SK-N-SH (cell line): ENCODE measurements at regions not wholly inside any gene's neighbourhood (a gene's known extent, or its start where the extent isn't known, plus 50 kb on each side); places are given as distances from the start of the nearest gene placed in this dataset.

ENCODE experiments used
- CTCF ChIA-PET: fragments of 300-600, 350-600 bp; formaldehyde crosslinking; extraction: SDS; loops from one replicate; lab custom pipeline; 2021; lab: Yijun Ruan, JAX
- POLR2A ChIA-PET: fragments of 350-600 bp; sonication (Branson Sonifier 250); formaldehyde crosslinking; extraction: SDS; loops from one replicate; lab custom pipeline; 2020; ENCODE audit warnings: antibody characterized with exemption, inconsistent platforms; lab: Yijun Ruan, JAX
- DNase-seq: peaks from one replicate; pipeline ENCODE4 v3.0.0; 2012
- H2AFZ ChIP-seq: fragments of 200-600 bp; sonication (generic); 2 replicates; pipeline ENCODE4 v1.8.1; 2016; ENCODE audit warnings: antibody characterized with exemption, mild to moderate bottlenecking, low read depth
- H3F3A ChIP-seq: fragments of 200-600 bp; sonication (generic); replicated peaks from 2 replicates; pipeline ENCODE3; 2016; ENCODE audit warnings: antibody characterized with exemption, mild to moderate bottlenecking; ENCODE audit not compliant: insufficient read depth
- H3K27ac ChIP-seq, 2 experiments: fragments of 200-500 bp in 1 of 2; fragments of 200-600 bp in 1 of 2; sonication (Bioruptor generic) in 1 of 2; sonication (generic), shearing (Covaris generic) in 1 of 2; 2 replicates each; pipeline versions ENCODE4 v1.5.1 to v1.6.1; 2014 to 2016; ENCODE audit warnings: low read depth in 2 of 2, inconsistent platforms in 1 of 2, low read length in 1 of 2, mild to moderate bottlenecking in 1 of 2, mixed read lengths in 1 of 2
- H3K27me3 ChIP-seq: fragments of 200-600 bp; sonication (generic), shearing (Covaris generic); 2 replicates; pipeline ENCODE4 v1.6.1; 2016; ENCODE audit warnings: mixed run types; ENCODE audit not compliant: insufficient read depth
- H3K36me3 ChIP-seq, 2 experiments: fragments of 200-500 bp in 1 of 2; fragments of 200-600 bp in 1 of 2; sonication (Bioruptor generic) in 1 of 2; sonication (generic) in 1 of 2; replicated peaks in 1 of 2; 2 replicates each; pipeline versions ENCODE3 to v1.5.1; 2014 to 2016; ENCODE audit warnings: low read length in 1 of 2, mild to moderate bottlenecking in 1 of 2; ENCODE audit not compliant: insufficient read depth in 2 of 2, control insufficient read depth in 1 of 2
- H3K4me1 ChIP-seq, 2 experiments: fragments of 200-500 bp in 1 of 2; fragments of 200-600 bp in 1 of 2; sonication (Bioruptor generic) in 1 of 2; sonication (generic), shearing (Covaris generic) in 1 of 2; 2 replicates each; pipeline versions ENCODE4 v1.5.1 to v1.6.1; 2014 to 2016; ENCODE audit warnings: low read depth in 1 of 2, low read length in 1 of 2, mixed run types in 1 of 2; ENCODE audit not compliant: insufficient read depth in 2 of 2, control insufficient read depth in 1 of 2
- H3K4me2 ChIP-seq: fragments of 200-600 bp; sonication (generic), shearing (Covaris generic); 2 replicates; pipeline ENCODE4 v1.6.1; 2017; ENCODE audit warnings: mixed run types
- H3K4me3 ChIP-seq, 2 experiments: fragments of 200-500 bp in 1 of 2; fragments of 200-600 bp in 1 of 2; sonication (Bioruptor generic) in 1 of 2; sonication (generic), shearing (Covaris generic) in 1 of 2; 2 replicates each; pipeline versions ENCODE4 v1.5.1 to v1.8.1; 2014 to 2016; ENCODE audit warnings: low read depth in 2 of 2, inconsistent platforms in 1 of 2, low read length in 1 of 2, mild to moderate bottlenecking in 1 of 2, mixed read lengths in 1 of 2, moderate library complexity in 1 of 2
- H3K79me2 ChIP-seq: fragments of 200-600 bp; sonication (generic); 2 replicates; pipeline ENCODE4 v1.8.1; 2017; ENCODE audit warnings: mild to moderate bottlenecking; ENCODE audit not compliant: insufficient read depth
- H3K9ac ChIP-seq: fragments of 200-600 bp; sonication (generic); 2 replicates; pipeline ENCODE4 v1.6.1; 2017; ENCODE audit warnings: mixed run types
- H3K9me2 ChIP-seq: fragments of 200-600 bp; sonication (generic); 2 replicates; pipeline ENCODE4 v1.6.1; 2017; ENCODE audit warnings: mixed run types
- H3K9me3 ChIP-seq: fragments of 200-600 bp; sonication (generic); 2 replicates; pipeline ENCODE4 v1.6.1; 2017; ENCODE audit warnings: mixed run types, mild to moderate bottlenecking, moderate library complexity
- H4K20me1 ChIP-seq: fragments of 200-600 bp; sonication (generic); 2 replicates; pipeline ENCODE4 v1.6.1; 2017; ENCODE audit warnings: mild to moderate bottlenecking, mixed run types; ENCODE audit not compliant: insufficient read depth
- CHD2 ChIP-seq: fragments of 150-350 bp; IDR thresholded peaks from 2 replicates; pipeline ENCODE4 v1.6.1; 2018; ENCODE audit warnings: low read length; ENCODE audit not compliant: partially characterized antibody
- ELF1 ChIP-seq: IDR thresholded peaks from 2 replicates; pipeline ENCODE4 v1.4.0; 2012
- FOSL2 ChIP-seq: IDR thresholded peaks from 2 replicates; pipeline ENCODE4 v1.4.0; 2012; ENCODE audit warnings: low read depth, mild to moderate bottlenecking, moderate library complexity, borderline replicate concordance
- FOXM1 ChIP-seq: IDR thresholded peaks from 2 replicates; pipeline ENCODE4 v1.4.0; 2012; ENCODE audit warnings: low read depth, mild to moderate bottlenecking
- GABPA ChIP-seq: IDR thresholded peaks from 2 replicates; pipeline ENCODE4 v1.4.0; 2012; ENCODE audit warnings: low read depth, mild to moderate bottlenecking
- GATA2 ChIP-seq: sonication (generic); formaldehyde crosslinking; IDR thresholded peaks from 2 replicates; pipeline ENCODE4 v1.5.0; 2020; ENCODE audit warnings: mild to moderate bottlenecking, missing genetic modification reagents
- IRF3 ChIP-seq: fragments of 150-350 bp; IDR thresholded peaks from 2 replicates; pipeline ENCODE4 v1.6.1; 2016; ENCODE audit warnings: mild to moderate bottlenecking, low read depth, low read length
- JUND ChIP-seq: IDR thresholded peaks from 2 replicates; pipeline ENCODE4 v1.4.0; 2012
- MXI1 ChIP-seq: IDR thresholded peaks from 2 replicates; pipeline ENCODE4 v1.6.1; 2012; ENCODE audit warnings: mild to moderate bottlenecking, low read depth, low read length, improper control_type of control experiment
- NFIC ChIP-seq: IDR thresholded peaks from 2 replicates; pipeline ENCODE4 v1.4.0; 2012; ENCODE audit warnings: borderline replicate concordance
- TAF1 ChIP-seq: IDR thresholded peaks from 2 replicates; pipeline ENCODE4 v1.6.1; 2012; ENCODE audit warnings: low read depth, mild to moderate bottlenecking, low read length, moderate library complexity, borderline replicate concordance
- TEAD4 ChIP-seq: IDR thresholded peaks from 2 replicates; pipeline ENCODE4 v1.4.0; 2012; ENCODE audit warnings: mild to moderate bottlenecking, borderline replicate concordance; ENCODE audit not compliant: insufficient read depth
- USF1 ChIP-seq: IDR thresholded peaks from 2 replicates; pipeline ENCODE4 v1.4.0; 2012; ENCODE audit warnings: low read depth, borderline replicate concordance
- YY1 ChIP-seq: IDR thresholded peaks from 2 replicates; pipeline ENCODE4 v1.4.0; 2012; ENCODE audit warnings: low read depth, mild to moderate bottlenecking
- ZBTB33 ChIP-seq: IDR thresholded peaks from 2 replicates; pipeline ENCODE4 v1.4.0; 2012; ENCODE audit warnings: low read depth, borderline replicate concordance
- WGBS: methylation state at CpG from one replicate; pipeline ENCODE4 v1.1.6; 2017; ENCODE audit warnings: low lambda C conversion rate; 5-methylcytosine and 5-hydroxymethylcytosine counted together
- TF ChIP-seq, protein P1 (sequence below): IDR thresholded peaks from 2 replicates; pipeline ENCODE4 v1.6.1; 2012; ENCODE audit warnings: mild to moderate bottlenecking, low read depth, low read length, moderate library complexity
- TF ChIP-seq, protein P2 (sequence below): fragments of 150-350 bp; IDR thresholded peaks from 2 replicates; pipeline ENCODE4 v1.6.1; 2017; ENCODE audit warnings: antibody characterized with exemption, low read length, low read depth, borderline replicate concordance

- Histone ChIP-seq H3K4me1 (peaks cover 0 to 6% of the 10 kb centered on the region in 2 experiments; a peak in 1 of 4 replicates), H3K79me2 (no peaks in the 10 kb centered on the region), H3K9me2 (no peaks in the 10 kb centered on the region), H3K27me3 (no peaks in the 10 kb centered on the region), H4K20me1 (no peaks in the 10 kb centered on the region), H2AFZ (no peak overlapping the region), H3K9me3 (no peaks in the 10 kb centered on the region), H3F3A (no peaks in the 10 kb centered on the region), H3K4me2 (no peak overlapping the region), H3K36me3 (no peaks in the 10 kb centered on the region), H3K27ac (no peak overlapping the region), H3K9ac (no peak overlapping the region), H3K4me3 (no peak overlapping the region)
- ChIA-PET POLR2A (no interaction called here), CTCF (interaction anchor here (0.9 kb wide), 1 partner anchor 12 kb away, joined by 3 read pairs; no protein-coding TSS in a partner anchor)
- 21% methylated on average over 1 of the region's 1 CpG for WGBS
- DNase-seq, result no peak
- no peak for TF ChIP-seq TEAD4
- TF ChIP-seq TAF1, result no peak
- TF ChIP-seq USF1, result no peak
- no peak for TF ChIP-seq ZBTB33
- TF ChIP-seq JUND, result no peak
Observed at GRCh38 chr5:82661933-82662332, 383.8 kb upstream of the RPS23 start.

GRCh38 chr5:82661462-82661861 is 383.3 kb upstream of the RPS23 start:
- Histone ChIP-seq H3K4me3 (no peak overlapping the region), H3K27me3 (no peaks in the 10 kb centered on the region), H4K20me1 (no peaks in the 10 kb centered on the region), H3K36me3 (no peaks in the 10 kb centered on the region), H3F3A (no peaks in the 10 kb centered on the region), H3K79me2 (no peaks in the 10 kb centered on the region), H2AFZ (no peak overlapping the region), H3K9me2 (no peaks in the 10 kb centered on the region), H3K9ac (no peak overlapping the region), H3K4me2 (no peak overlapping the region)
- CTCF ChIA-PET, result interaction anchor here (0.9 kb wide), 1 partner anchor 11 kb away, joined by 3 read pairs; no protein-coding TSS in a partner anchor
- TF ChIP-seq MXI1, result no peak
- TF ChIP-seq ELF1, result no peak
- TF ChIP-seq TEAD4, result no peak
- TF ChIP-seq GABPA, result no peak
- TF ChIP-seq CHD2, result no peak
- no peak for TF ChIP-seq NFIC
- TF ChIP-seq, protein P1, sequence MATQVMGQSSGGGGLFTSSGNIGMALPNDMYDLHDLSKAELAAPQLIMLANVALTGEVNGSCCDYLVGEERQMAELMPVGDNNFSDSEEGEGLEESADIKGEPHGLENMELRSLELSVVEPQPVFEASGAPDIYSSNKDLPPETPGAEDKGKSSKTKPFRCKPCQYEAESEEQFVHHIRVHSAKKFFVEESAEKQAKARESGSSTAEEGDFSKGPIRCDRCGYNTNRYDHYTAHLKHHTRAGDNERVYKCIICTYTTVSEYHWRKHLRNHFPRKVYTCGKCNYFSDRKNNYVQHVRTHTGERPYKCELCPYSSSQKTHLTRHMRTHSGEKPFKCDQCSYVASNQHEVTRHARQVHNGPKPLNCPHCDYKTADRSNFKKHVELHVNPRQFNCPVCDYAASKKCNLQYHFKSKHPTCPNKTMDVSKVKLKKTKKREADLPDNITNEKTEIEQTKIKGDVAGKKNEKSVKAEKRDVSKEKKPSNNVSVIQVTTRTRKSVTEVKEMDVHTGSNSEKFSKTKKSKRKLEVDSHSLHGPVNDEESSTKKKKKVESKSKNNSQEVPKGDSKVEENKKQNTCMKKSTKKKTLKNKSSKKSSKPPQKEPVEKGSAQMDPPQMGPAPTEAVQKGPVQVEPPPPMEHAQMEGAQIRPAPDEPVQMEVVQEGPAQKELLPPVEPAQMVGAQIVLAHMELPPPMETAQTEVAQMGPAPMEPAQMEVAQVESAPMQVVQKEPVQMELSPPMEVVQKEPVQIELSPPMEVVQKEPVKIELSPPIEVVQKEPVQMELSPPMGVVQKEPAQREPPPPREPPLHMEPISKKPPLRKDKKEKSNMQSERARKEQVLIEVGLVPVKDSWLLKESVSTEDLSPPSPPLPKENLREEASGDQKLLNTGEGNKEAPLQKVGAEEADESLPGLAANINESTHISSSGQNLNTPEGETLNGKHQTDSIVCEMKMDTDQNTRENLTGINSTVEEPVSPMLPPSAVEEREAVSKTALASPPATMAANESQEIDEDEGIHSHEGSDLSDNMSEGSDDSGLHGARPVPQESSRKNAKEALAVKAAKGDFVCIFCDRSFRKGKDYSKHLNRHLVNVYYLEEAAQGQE, result no peak
- no peak for TF ChIP-seq FOSL2
- TF ChIP-seq IRF3, result no peak
- no peak for TF ChIP-seq YY1
- TF ChIP-seq, protein P2, sequence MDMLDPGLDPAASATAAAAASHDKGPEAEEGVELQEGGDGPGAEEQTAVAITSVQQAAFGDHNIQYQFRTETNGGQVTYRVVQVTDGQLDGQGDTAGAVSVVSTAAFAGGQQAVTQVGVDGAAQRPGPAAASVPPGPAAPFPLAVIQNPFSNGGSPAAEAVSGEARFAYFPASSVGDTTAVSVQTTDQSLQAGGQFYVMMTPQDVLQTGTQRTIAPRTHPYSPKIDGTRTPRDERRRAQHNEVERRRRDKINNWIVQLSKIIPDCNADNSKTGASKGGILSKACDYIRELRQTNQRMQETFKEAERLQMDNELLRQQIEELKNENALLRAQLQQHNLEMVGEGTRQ, result no peak
- TF ChIP-seq GATA2, result no peak
- TF ChIP-seq FOXM1, result no peak
- TF ChIP-seq, all 33 proteins: peak for 0
- WGBS, result 29% methylated on average over 2 of the region's 2 CpGs
- POLR2A ChIA-PET, result no interaction called here
- H3K9me3 ChIP-seq, result no peaks in the 10 kb centered on the region
- no peak overlapping the region for H3K27ac ChIP-seq
- DNase-seq, result no peak
- peaks cover 0 to 6% of the 10 kb centered on the region in 2 experiments; a peak in 1 of 4 replicates for H3K4me1 ChIP-seq
